ENCODE measurements at regions not wholly inside any gene's neighbourhood (a gene's known extent, or its start where the extent isn't known, plus 50 kb on each side); places are given as distances from the start of the nearest gene placed in this dataset.

GRCh38 chr6:49072885-49073620 is 390.0 kb downstream of the MMUT start:
- ATAC-seq (ENCODE audit: low FRiP score) (no peak), DNase-seq (ENCODE audit: low spot score) (no peak)
- TF ChIP-seq, protein P1, sequence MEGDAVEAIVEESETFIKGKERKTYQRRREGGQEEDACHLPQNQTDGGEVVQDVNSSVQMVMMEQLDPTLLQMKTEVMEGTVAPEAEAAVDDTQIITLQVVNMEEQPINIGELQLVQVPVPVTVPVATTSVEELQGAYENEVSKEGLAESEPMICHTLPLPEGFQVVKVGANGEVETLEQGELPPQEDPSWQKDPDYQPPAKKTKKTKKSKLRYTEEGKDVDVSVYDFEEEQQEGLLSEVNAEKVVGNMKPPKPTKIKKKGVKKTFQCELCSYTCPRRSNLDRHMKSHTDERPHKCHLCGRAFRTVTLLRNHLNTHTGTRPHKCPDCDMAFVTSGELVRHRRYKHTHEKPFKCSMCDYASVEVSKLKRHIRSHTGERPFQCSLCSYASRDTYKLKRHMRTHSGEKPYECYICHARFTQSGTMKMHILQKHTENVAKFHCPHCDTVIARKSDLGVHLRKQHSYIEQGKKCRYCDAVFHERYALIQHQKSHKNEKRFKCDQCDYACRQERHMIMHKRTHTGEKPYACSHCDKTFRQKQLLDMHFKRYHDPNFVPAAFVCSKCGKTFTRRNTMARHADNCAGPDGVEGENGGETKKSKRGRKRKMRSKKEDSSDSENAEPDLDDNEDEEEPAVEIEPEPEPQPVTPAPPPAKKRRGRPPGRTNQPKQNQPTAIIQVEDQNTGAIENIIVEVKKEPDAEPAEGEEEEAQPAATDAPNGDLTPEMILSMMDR (IDR thresholded peaks at IDR 0.05), result no peak

- ATAC-seq (ENCODE audit: low FRiP score), result no peak
- TF ChIP-seq, protein P1 (IDR thresholded peaks at IDR 0.05), result no peak
- no peak for DNase-seq (ENCODE audit: low spot score)
Measured at GRCh38 chr6:49072146-49072545, 390.9 kb downstream of the MMUT start.

- no peak for ATAC-seq (ENCODE audit: low FRiP score)
- no peak for DNase-seq (ENCODE audit: low spot score)
- TF ChIP-seq, protein P1 (IDR thresholded peaks at IDR 0.05), result no peak
Measured at GRCh38 chr6:49070411-49070810, 392.6 kb downstream of the MMUT start.

GRCh38 chr6:49054311-49054710 is 408.7 kb downstream of the MMUT start:
- DNase-seq (ENCODE audit: low spot score) (no peak), ATAC-seq (ENCODE audit: low FRiP score) (no peak)
- TF ChIP-seq, protein P1 (IDR thresholded peaks at IDR 0.05), result no peak

GRCh38 chr6:49052901-49053300 is 410.2 kb downstream of the MMUT start:
- DNase-seq (ENCODE audit: low spot score), result no peak
- ATAC-seq (ENCODE audit: low FRiP score), result no peak
- TF ChIP-seq, protein P1 (IDR thresholded peaks at IDR 0.05), result no peak

DNA sequence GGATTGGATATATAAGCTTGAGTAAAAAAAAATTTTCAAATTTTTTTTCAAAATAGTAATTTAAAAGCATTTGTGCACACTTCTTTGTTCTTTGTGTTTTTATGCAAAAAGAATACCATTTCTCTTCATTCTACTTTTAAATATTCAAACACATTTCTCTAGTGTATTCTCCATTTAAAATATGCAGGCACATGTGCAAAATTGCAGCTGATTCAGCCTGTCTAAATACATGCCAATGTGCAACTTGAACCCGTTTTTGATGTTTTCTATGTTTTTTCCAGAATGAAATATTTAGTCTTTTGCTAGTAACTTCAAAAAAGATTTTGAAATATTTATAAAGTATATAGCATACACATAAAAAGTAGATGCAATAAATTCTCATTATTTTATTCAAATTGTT is 411.8 kb downstream of the MMUT start:
- no peak for ATAC-seq (ENCODE audit: low FRiP score)

GRCh38 chr6:49050584-49050983 is 412.5 kb downstream of the MMUT start:
- ATAC-seq (ENCODE audit: low FRiP score), result no peak
- no peak for DNase-seq (ENCODE audit: low spot score)
- TF ChIP-seq, protein P1 (IDR thresholded peaks at IDR 0.05), result no peak

More for the DNA sequence above, 411.8 kb downstream of the MMUT start:
- TF ChIP-seq, protein P1 (IDR thresholded peaks at IDR 0.05), result no peak
- DNase-seq (ENCODE audit: low spot score), result no peak

Data from omental fat pad (tissue), 3 donors.